IMR-90 (cell line): ENCODE measurements at regions not wholly inside any gene's neighbourhood (a gene's known extent, or its start where the extent isn't known, plus 50 kb on each side); places are given as distances from the start of the nearest gene placed in this dataset.
"Not testable (repeated sequence)": the region's sequence is repeated elsewhere in the genome, so short reads cannot be mapped to it uniquely, and the experiment has no call there.

Experiments
- ATAC-seq: fragments of 200-7000 bp; cut with Tn5 transposase; 2 replicates; pipeline ENCODE4 v1.9.1; 2020; ENCODE audit warnings: low read depth, mild to moderate bottlenecking, moderate library complexity
- BruUV-seq: library from RNA; stranded (reverse); fragments of 400-500 nt; replicated peaks from 2 replicates; lab custom pipeline; 2021; lab: Mats Ljungman, UMichigan
- CTCF ChIA-PET: fragments of 300-600 bp; formaldehyde crosslinking; extraction: SDS; loops from one replicate; lab custom pipeline; 2021; ENCODE audit warnings: antibody characterized with exemption; lab: Yijun Ruan, JAX
- POLR2A ChIA-PET: fragments of 300-600 bp; sonication (Branson Sonifier 250); formaldehyde crosslinking; loops from one replicate; lab custom pipeline; 2022; ENCODE audit warnings: antibody characterized with exemption; ENCODE audit not compliant: unreplicated experiment; lab: Charles Lee
- DNase-seq: peaks from one replicate; pipeline ENCODE4 v3.0.0; 2013
- H2AFZ ChIP-seq: replicated peaks from 2 replicates; pipeline ENCODE3; 2013; ENCODE audit warnings: low read length, mild to moderate bottlenecking; ENCODE audit not compliant: poor library complexity
- H2AK5ac ChIP-seq: 2 replicates; pipeline ENCODE4 v1.6.1; 2013; ENCODE audit warnings: low read depth, low read length, inconsistent platforms
- H2AK9ac ChIP-seq: replicated peaks from 2 replicates; pipeline ENCODE3; 2013; ENCODE audit warnings: mild to moderate bottlenecking, low read depth, low read length, moderate library complexity; ENCODE audit not compliant: poor library complexity
- H2BK120ac ChIP-seq: 2 replicates; pipeline ENCODE4 v1.6.1; 2013; ENCODE audit warnings: low read depth, low read length, inconsistent platforms
- H2BK15ac ChIP-seq: 3 replicates; pipeline ENCODE4 v1.6.1; 2013; ENCODE audit warnings: low read depth, low read length, inconsistent platforms
- H2BK20ac ChIP-seq: 2 replicates; pipeline ENCODE4 v1.6.1; 2013; ENCODE audit warnings: low read depth, mild to moderate bottlenecking, inconsistent platforms, low read length, moderate library complexity
- H2BK5ac ChIP-seq: 2 replicates; pipeline ENCODE4 v1.6.1; 2013; ENCODE audit warnings: mild to moderate bottlenecking, low read depth, low read length, inconsistent platforms; ENCODE audit not compliant: poor library complexity, severe bottlenecking
- H3K14ac ChIP-seq: replicated peaks from 2 replicates; pipeline ENCODE4 v1.6.1; 2013; ENCODE audit warnings: low read depth, low read length, inconsistent platforms
- H3K18ac ChIP-seq: 2 replicates; pipeline ENCODE4 v1.6.1; 2013; ENCODE audit warnings: low read depth, low read length, control low read depth
- H3K23ac ChIP-seq: 2 replicates; pipeline ENCODE4 v1.6.1; 2013; ENCODE audit warnings: low read depth, low read length, inconsistent platforms
- H3K27ac ChIP-seq: 2 replicates; pipeline ENCODE4 v1.5.1; 2013; ENCODE audit warnings: mild to moderate bottlenecking, control low read depth, low read length; ENCODE audit not compliant: insufficient read depth
- H3K27me3 ChIP-seq: 2 replicates; pipeline ENCODE4 v1.6.1; 2013; ENCODE audit warnings: low read length; ENCODE audit not compliant: control insufficient read depth, insufficient read depth
- H3K36me3 ChIP-seq: 2 replicates; pipeline ENCODE4 v1.6.1; 2013; ENCODE audit warnings: low read length, mixed read lengths; ENCODE audit not compliant: control insufficient read depth, insufficient read depth
- H3K4ac ChIP-seq: 2 replicates; pipeline ENCODE4 v1.6.1; 2013; ENCODE audit warnings: low read depth, low read length, inconsistent platforms
- H3K4me1 ChIP-seq: 2 replicates; pipeline ENCODE4 v1.6.1; 2013; ENCODE audit warnings: low read length, mixed read lengths; ENCODE audit not compliant: control insufficient read depth, insufficient read depth
- H3K4me2 ChIP-seq: 2 replicates; pipeline ENCODE4 v1.6.1; 2013; ENCODE audit warnings: low read depth, mild to moderate bottlenecking, control low read depth, low read length, moderate library complexity
- H3K4me3 ChIP-seq: 2 replicates; pipeline ENCODE4 v1.5.1; 2013; ENCODE audit warnings: low read depth, mild to moderate bottlenecking, control low read depth, low read length, moderate library complexity; ENCODE audit not compliant: insufficient read depth
- H3K56ac ChIP-seq: 2 replicates; pipeline ENCODE4 v1.6.1; 2013; ENCODE audit warnings: low read length, inconsistent platforms; ENCODE audit not compliant: insufficient read depth; ENCODE audit errors: extremely low read depth
- H3K79me1 ChIP-seq, 2 experiments: 2 replicates each; pipeline ENCODE4 v1.6.1; 2013; ENCODE audit warnings: low read length in 2 of 2, inconsistent platforms in 1 of 2, low read depth in 1 of 2
- H3K9ac ChIP-seq: 2 replicates; pipeline ENCODE4 v1.6.1; 2013; ENCODE audit warnings: low read depth, low read length, control low read depth
- H3K9me1 ChIP-seq: 2 replicates; pipeline ENCODE4 v1.6.1; 2013; ENCODE audit warnings: low read length, inconsistent platforms; ENCODE audit not compliant: insufficient read depth
- H3K9me3 ChIP-seq: 2 replicates; pipeline ENCODE4 v1.6.1; 2013; ENCODE audit warnings: low read length; ENCODE audit not compliant: control insufficient read depth, insufficient read depth
- H4K20me1 ChIP-seq: 2 replicates; pipeline ENCODE4 v1.6.1; 2013; ENCODE audit warnings: low read length, inconsistent platforms; ENCODE audit not compliant: insufficient read depth
- H4K5ac ChIP-seq: 2 replicates; pipeline ENCODE4 v1.6.1; 2013; ENCODE audit warnings: mild to moderate bottlenecking, low read depth, low read length, control low read depth
- H4K8ac ChIP-seq, 2 experiments: 2 replicates each; pipeline ENCODE4 v1.6.1; 2013; ENCODE audit warnings: low read depth in 2 of 2, low read length in 2 of 2, control low read depth in 1 of 2, inconsistent platforms in 1 of 2
- H4K91ac ChIP-seq: 2 replicates; pipeline ENCODE4 v1.6.1; 2013; ENCODE audit warnings: low read depth, low read length, inconsistent platforms; ENCODE audit not compliant: insufficient read depth
- WGBS, 2 experiments: methylation state at CpG; one replicate each; pipeline versions ENCODE4 v1.1.5 to v1.1.7; 2013; ENCODE audit warnings: missing lambda C conversion rate in 2 of 2; ENCODE audit not compliant: insufficient read length in 1 of 2; ENCODE audit errors: extremely low coverage in 2 of 2; 5-methylcytosine and 5-hydroxymethylcytosine counted together
- dilution Hi-C: fragments of 300-500 bp; cut with HindIII; formaldehyde crosslinking; loops from one replicate; pipeline ENCODE4 v1.14.3; 2018; ENCODE audit warnings: low sequenced_read_pairs; ENCODE audit not compliant: unreplicated experiment
- in situ Hi-C: fragments of 300-500 bp; cut with MboI; formaldehyde crosslinking; loops from 3 replicates; pipeline ENCODE4 v1.14.3; 2019; ENCODE audit warnings: low sequenced_read_pairs, inconsistent platforms, mixed read lengths
- intact Hi-C: fragments of 100-400 bp; cut with micrococcal nuclease; formaldehyde crosslinking; loops from 2 replicates; pipeline ENCODE4 v1.10.0; 2022

DNA sequence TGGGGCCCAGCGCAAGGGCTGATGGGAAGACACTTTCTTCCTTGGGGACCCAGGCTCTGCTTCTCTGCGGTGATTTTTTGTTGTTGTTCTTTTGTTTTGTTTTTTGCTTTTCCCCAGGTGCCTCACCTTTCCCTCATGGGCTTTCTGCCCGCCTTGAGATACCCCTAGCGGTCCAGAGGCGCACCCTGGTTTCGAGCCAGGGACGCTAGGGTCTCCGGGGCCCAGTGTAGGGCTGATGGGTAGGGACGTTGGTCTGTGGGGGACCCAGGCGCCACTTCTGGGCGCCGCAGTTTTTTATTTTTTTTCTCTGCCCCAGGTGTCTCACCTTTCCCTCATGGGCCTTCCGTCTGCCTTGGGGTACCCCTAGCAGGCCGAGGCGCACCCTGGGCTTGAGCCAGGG, 192.7 kb downstream of the POTEG start:
- H2BK5ac ChIP-seq, H2BK120ac ChIP-seq, intact Hi-C loops, H2AK9ac ChIP-seq, dilution Hi-C loops, BruUV-seq, H4K5ac ChIP-seq, H3K79me1 ChIP-seq, H3K4me1 ChIP-seq, POLR2A ChIA-PET, H2AFZ ChIP-seq, H3K27me3 ChIP-seq, H3K4ac ChIP-seq, H3K9ac ChIP-seq, in situ Hi-C loops, H4K91ac ChIP-seq, H3K23ac ChIP-seq, H4K8ac ChIP-seq, H3K9me1 ChIP-seq, H2AK5ac ChIP-seq, H3K9me3 ChIP-seq, H2BK20ac ChIP-seq, ATAC-seq, H3K36me3 ChIP-seq, H3K56ac ChIP-seq, H3K14ac ChIP-seq, H2BK15ac ChIP-seq, H3K4me3 ChIP-seq, H3K27ac ChIP-seq, DNase-seq, H3K4me2 ChIP-seq, H3K18ac ChIP-seq, CTCF ChIA-PET, H4K20me1 ChIP-seq: not testable (repeated sequence)
- WGBS, 2 experiments = no CpG with 5 or more reads among the region's 15 CpGs

DNA sequence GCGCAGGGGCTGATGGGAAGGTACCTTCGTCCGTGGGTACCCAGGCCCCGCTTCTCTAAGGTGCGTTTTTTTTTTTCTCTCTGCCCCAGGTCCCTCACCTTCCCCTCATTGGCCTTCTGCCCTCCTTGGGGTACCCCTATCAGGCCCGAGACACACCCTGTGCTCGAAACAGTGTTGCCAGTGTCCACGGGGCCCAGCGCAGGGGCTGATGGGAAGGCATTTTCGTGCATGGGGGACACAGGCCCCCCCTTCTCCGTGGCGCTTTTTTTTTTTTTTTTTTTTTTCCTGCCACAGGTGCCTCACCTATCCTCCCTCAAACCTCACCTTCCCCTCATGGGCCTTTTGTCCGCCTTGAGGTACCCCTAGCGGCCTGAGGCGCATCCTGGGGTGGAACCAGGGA, 191.6 kb downstream of the POTEG start:
- POLR2A ChIA-PET, H3K4me2 ChIP-seq, dilution Hi-C loops, H3K23ac ChIP-seq, H2BK120ac ChIP-seq, H3K4me1 ChIP-seq, H3K27me3 ChIP-seq, H3K14ac ChIP-seq, ATAC-seq, H3K9me3 ChIP-seq, H3K9me1 ChIP-seq, H3K56ac ChIP-seq, in situ Hi-C loops, CTCF ChIA-PET, H4K91ac ChIP-seq, H4K5ac ChIP-seq, H4K20me1 ChIP-seq, H3K4ac ChIP-seq, H2BK5ac ChIP-seq, intact Hi-C loops, H2AK9ac ChIP-seq, H4K8ac ChIP-seq, H2BK15ac ChIP-seq, H2AFZ ChIP-seq, H3K9ac ChIP-seq, H2BK20ac ChIP-seq, BruUV-seq, H3K4me3 ChIP-seq, H3K18ac ChIP-seq, H3K79me1 ChIP-seq, H2AK5ac ChIP-seq, H3K27ac ChIP-seq, H3K36me3 ChIP-seq, DNase-seq: not testable (repeated sequence)
- no CpG with 5 or more reads among the region's 15 CpGs for WGBS, 2 experiments
